Left lung (tissue), 4 donors: ENCODE measurements at regions not wholly inside any gene's neighbourhood (a gene's known extent, or its start where the extent isn't known, plus 50 kb on each side); places are given as distances from the start of the nearest gene placed in this dataset.

Source experiments
- ATAC-seq: fragments of 200-7000 bp; cut with Tn5 transposase; one replicate; pipeline ENCODE4 v1.9.1; 2020; ENCODE audit warnings: moderate library complexity
- DNase-seq, 4 donors: peaks; one replicate each; pipeline ENCODE4 v3.0.0-alpha.2; 2013 to 2020
- H3K27ac ChIP-seq, 2 donors: fragments of 200-600 bp; sonication (generic) in 1 of 2; one replicate each; pipeline versions ENCODE4 v1.5.0 to v1.8.0; 2020 to 2021
- H3K27me3 ChIP-seq, 2 donors: fragments of 200-600 bp; sonication (generic) in 1 of 2; one replicate each; pipeline versions ENCODE4 v1.5.0 to v1.8.0; 2020 to 2021
- H3K36me3 ChIP-seq, 2 donors: fragments of 200-600 bp; sonication (generic) in 1 of 2; one replicate each; pipeline versions ENCODE4 v1.5.0 to v1.8.0; 2020 to 2021
- H3K4me1 ChIP-seq, 2 donors: fragments of 200-600 bp; one replicate each; pipeline ENCODE4 v1.8.0; 2021
- H3K4me3 ChIP-seq, 2 donors: fragments of 200-600 bp; sonication (generic) in 1 of 2; one replicate each; pipeline versions ENCODE4 v1.5.0 to v1.8.0; 2020 to 2021; ENCODE audit warnings: mild to moderate bottlenecking in 1 of 2
- H3K9me3 ChIP-seq, 2 donors: fragments of 200-600 bp; sonication (generic) in 1 of 2; one replicate each; pipeline versions ENCODE4 v1.5.0 to v1.8.0; 2020 to 2021
- intact Hi-C, 2 donors: fragments of 100-400 bp; cut with DNase I; formaldehyde crosslinking; loops; one replicate each; pipeline versions ENCODE4 v1.11.2 to v1.14.2; 2022
- TF ChIP-seq, protein P1 (sequence below), 2 donors: fragments of 200-600 bp; sonication (generic) in 1 of 2; IDR thresholded peaks; one replicate each; pipeline versions ENCODE4 v1.5.0 to v1.8.0; 2021; ENCODE audit warnings: antibody characterized with exemption in 2 of 2
- donor health status: DM: no; HTN: yes; CAD: no.
- donor health status: DM: no; HTN: no; CAD: no.

DNA sequence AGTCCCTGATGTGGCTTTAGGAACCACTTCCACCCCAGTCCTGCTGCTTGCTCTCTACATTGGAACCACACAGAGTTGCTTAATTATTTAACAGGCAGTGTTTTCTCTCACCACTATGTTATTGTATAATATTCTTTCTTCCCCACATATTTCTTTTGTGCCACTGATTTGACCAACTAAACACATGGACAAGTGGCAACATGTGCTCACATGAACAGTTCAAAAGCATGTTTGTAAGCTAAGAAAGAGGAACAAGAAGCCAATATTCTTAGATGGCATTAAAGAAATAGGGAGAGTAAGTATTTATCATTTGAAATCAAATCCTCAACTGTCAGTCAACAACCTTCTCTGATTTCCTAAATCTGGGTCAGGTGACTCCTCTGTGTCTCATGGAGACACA, 409.6 kb downstream of the FBXO15 start:
- TF ChIP-seq, protein P1, sequence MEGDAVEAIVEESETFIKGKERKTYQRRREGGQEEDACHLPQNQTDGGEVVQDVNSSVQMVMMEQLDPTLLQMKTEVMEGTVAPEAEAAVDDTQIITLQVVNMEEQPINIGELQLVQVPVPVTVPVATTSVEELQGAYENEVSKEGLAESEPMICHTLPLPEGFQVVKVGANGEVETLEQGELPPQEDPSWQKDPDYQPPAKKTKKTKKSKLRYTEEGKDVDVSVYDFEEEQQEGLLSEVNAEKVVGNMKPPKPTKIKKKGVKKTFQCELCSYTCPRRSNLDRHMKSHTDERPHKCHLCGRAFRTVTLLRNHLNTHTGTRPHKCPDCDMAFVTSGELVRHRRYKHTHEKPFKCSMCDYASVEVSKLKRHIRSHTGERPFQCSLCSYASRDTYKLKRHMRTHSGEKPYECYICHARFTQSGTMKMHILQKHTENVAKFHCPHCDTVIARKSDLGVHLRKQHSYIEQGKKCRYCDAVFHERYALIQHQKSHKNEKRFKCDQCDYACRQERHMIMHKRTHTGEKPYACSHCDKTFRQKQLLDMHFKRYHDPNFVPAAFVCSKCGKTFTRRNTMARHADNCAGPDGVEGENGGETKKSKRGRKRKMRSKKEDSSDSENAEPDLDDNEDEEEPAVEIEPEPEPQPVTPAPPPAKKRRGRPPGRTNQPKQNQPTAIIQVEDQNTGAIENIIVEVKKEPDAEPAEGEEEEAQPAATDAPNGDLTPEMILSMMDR (IDR thresholded peaks at IDR 0.05) = no peak
- Histone ChIP-seq H3K36me3 (no peaks in the 10 kb centered on the region), H3K27ac (no peak overlapping the region), H3K4me1 (no peaks in the 10 kb centered on the region), H3K9me3 (no peaks in the 10 kb centered on the region), H3K4me3 (no peak overlapping the region), H3K27me3 (no peaks in the 10 kb centered on the region)
- ATAC-seq = no peak
- intact Hi-C loops = no loop called here
- DNase-seq = no peak

DNA sequence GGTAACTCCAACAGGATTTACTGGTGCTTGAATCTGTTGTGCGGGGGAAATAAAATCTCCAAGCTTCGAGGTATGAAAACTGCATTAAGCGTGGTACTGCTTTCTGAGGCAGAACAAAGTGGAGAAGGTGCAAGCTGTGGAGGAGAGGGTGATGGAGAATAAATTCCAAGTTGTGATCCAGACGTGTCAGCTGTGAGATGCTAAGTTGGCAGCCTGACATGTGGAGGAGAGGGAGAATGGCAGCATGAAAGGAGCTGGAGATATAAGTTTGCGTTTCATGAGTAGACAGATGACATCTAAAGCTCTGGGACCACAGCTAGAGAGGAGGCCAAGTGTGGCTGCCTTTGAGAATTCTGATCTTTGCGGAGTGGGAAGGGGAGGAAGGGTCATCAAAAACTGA, 411.8 kb downstream of the FBXO15 start:
- ATAC-seq = no peak

DNA sequence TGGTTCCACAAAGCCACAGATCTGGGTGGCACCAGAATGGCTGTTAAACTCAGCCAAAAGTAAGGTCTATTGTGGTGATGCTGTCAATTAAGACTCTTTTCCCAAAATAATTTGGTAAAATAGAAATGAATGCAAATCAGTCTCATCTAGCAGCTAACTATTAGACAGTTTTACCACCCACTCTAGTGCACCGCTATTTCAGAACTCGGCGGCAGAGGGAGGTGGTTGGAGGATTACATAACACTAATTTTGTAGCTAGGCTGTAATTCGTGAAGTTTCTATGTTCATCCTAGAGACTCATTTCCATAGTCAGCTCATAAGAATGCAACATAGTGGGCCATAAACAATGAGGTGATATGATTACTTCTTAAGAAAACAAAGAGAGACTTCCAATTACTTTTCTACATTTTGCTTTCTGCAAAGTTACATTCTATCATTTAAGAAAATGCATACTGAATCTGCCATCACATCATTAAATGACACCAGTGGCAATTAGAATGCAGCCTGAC, 413.8 kb downstream of the FBXO15 start:
- DNase-seq (no peak), ATAC-seq (no peak)

More for the DNA sequence above, 411.8 kb downstream of the FBXO15 start:
- DNase-seq = no peak
- H3K4me3 ChIP-seq = no peak overlapping the region
- TF ChIP-seq, protein P1 (IDR thresholded peaks at IDR 0.05) = no peak
- H3K27ac ChIP-seq = no peak overlapping the region
- H3K27me3 ChIP-seq = no peaks in the 10 kb centered on the region
- H3K36me3 ChIP-seq = no peaks in the 10 kb centered on the region
- intact Hi-C loops = no loop called here
- no peaks in the 10 kb centered on the region for H3K4me1 ChIP-seq
- no peaks in the 10 kb centered on the region for H3K9me3 ChIP-seq

DNA sequence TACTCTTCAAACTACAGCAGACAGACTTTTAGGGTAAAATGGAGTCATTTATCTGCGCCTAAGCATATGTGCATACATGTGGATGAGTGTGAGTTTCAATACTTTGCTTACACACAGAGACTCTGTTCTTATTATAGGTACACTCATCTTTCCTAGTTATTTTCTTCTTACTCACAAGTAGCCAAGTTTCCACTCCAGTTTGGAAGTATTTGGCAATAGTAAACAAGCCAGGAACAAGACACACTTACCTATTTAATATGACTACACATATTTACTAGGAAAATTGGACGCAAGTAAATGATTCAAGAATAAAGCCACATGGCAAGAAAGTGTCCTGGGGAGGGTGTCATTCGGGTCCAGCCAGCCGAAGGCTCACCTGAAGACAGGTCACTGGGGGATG, 414.3 kb downstream of the FBXO15 start:
- Histone ChIP-seq H3K36me3 (no peaks in the 10 kb centered on the region), H3K27ac (no peak overlapping the region), H3K4me1 (no peaks in the 10 kb centered on the region), H3K4me3 (no peak overlapping the region), H3K9me3 (peaks cover 0 to 4% of the 10 kb centered on the region in 2 donors), H3K27me3 (no peaks in the 10 kb centered on the region)
- intact Hi-C loops = loop anchor here in 1 of 2 donors (5.0 kb wide), 1 partner anchor 51 kb away; no protein-coding TSS in a partner anchor
- TF ChIP-seq, protein P1 (IDR thresholded peaks at IDR 0.05) = no peak
- ATAC-seq = no peak
- no peak for DNase-seq

More for the DNA sequence above, 413.8 kb downstream of the FBXO15 start:
- intact Hi-C loops = loop anchor here in 1 of 2 donors (5.0 kb wide), 1 partner anchor 52 kb away; no protein-coding TSS in a partner anchor
- Histone ChIP-seq H3K4me3 (no peak overlapping the region), H3K27me3 (no peaks in the 10 kb centered on the region), H3K4me1 (no peaks in the 10 kb centered on the region), H3K27ac (no peak overlapping the region), H3K36me3 (no peaks in the 10 kb centered on the region), H3K9me3 (peaks cover 0 to 4% of the 10 kb centered on the region in 2 donors)
- TF ChIP-seq, protein P1 (IDR thresholded peaks at IDR 0.05) = no peak

DNA sequence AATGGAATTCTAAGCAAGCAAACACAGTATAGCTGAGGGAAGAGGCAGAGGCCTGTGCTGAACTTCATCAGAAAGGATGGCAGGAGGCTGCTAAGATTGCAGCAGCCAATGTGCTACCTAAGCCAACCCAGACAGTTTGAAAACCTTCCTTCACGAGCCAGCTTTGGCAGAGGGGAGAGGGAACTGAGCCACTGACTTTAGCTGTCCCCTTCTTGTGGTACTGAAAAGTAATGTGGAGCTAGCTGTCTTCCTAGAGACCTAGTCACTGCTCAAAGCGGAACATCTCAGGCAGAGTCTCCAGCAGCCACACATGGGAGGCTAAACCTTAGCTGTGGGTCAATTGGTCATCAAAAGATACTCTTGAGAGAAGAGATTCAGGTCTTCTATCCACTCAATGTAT, 419.0 kb downstream of the FBXO15 start:
- ATAC-seq = no peak
- no peak for DNase-seq
- intact Hi-C loops = no loop called here
- H3K4me1 ChIP-seq = no peaks in the 10 kb centered on the region
- no peaks in the 10 kb centered on the region for H3K36me3 ChIP-seq
- H3K4me3 ChIP-seq = no peak overlapping the region
- peaks cover 0 to 4% of the 10 kb centered on the region in 2 donors for H3K9me3 ChIP-seq
- no peaks in the 10 kb centered on the region for H3K27me3 ChIP-seq
- TF ChIP-seq, protein P1 (IDR thresholded peaks at IDR 0.05) = no peak
- H3K27ac ChIP-seq = no peak overlapping the region
